HG02981 (cell line): ENCODE measurements at regions not wholly inside any gene's neighbourhood (a gene's known extent, or its start where the extent isn't known, plus 50 kb on each side); places are given as distances from the start of the nearest gene placed in this dataset.

Experiments used
- ATAC-seq: cut with Tn5 transposase; IDR thresholded peaks from one replicate; pipeline ENCODE4 v1.9.1; 2021; ENCODE audit warnings: mild to moderate bottlenecking, moderate library complexity; ENCODE audit not compliant: unreplicated experiment

GRCh38 chr10:118940386-118940785 is 89.1 kb upstream of the NANOS1 start:
- no peak for ATAC-seq

GRCh38 chr10:118943253-118943652 is 86.3 kb upstream of the NANOS1 start:
- ATAC-seq: no peak

GRCh38 chr10:118944959-118945633 is 84.4 kb upstream of the NANOS1 start:
- ATAC-seq: no peak

GRCh38 chr10:118948786-118949185 is 80.7 kb upstream of the NANOS1 start:
- ATAC-seq: no peak

GRCh38 chr10:118950190-118950680 is 79.3 kb upstream of the NANOS1 start:
- ATAC-seq: no peak

- no peak for ATAC-seq
Observed at GRCh38 chr10:118950997-118951637, 78.4 kb upstream of the NANOS1 start.

- no peak for ATAC-seq
Observed at GRCh38 chr10:118952493-118953295, 76.8 kb upstream of the NANOS1 start.

GRCh38 chr10:118953598-118954393 is 75.7 kb upstream of the NANOS1 start:
- no peak for ATAC-seq

- ATAC-seq: no peak
Observed at GRCh38 chr10:118955531-118955930, 74.0 kb upstream of the NANOS1 start.

- ATAC-seq: no peak
Observed at GRCh38 chr10:118955951-118956801, 73.3 kb upstream of the NANOS1 start.

GRCh38 chr10:118956802-118957442 is 72.6 kb upstream of the NANOS1 start:
- ATAC-seq: no peak

- no peak for ATAC-seq
Observed at GRCh38 chr10:118957443-118957825, 72.1 kb upstream of the NANOS1 start.

- no peak for ATAC-seq
Observed at GRCh38 chr10:118957966-118958365, 71.5 kb upstream of the NANOS1 start.

- ATAC-seq: no peak
Observed at GRCh38 chr10:118958559-118958958, 71.0 kb upstream of the NANOS1 start.

GRCh38 chr10:118958984-118959925 is 70.3 kb upstream of the NANOS1 start:
- ATAC-seq: no peak

- no peak for ATAC-seq
Observed at GRCh38 chr10:118960157-118961090, 69.1 kb upstream of the NANOS1 start.

- ATAC-seq: no peak
Observed at GRCh38 chr10:118961436-118961835, 68.1 kb upstream of the NANOS1 start.
